ENCODE measurements at regions not wholly inside any gene's neighbourhood (a gene's known extent, or its start where the extent isn't known, plus 50 kb on each side); places are given as distances from the start of the nearest gene placed in this dataset.

DNA sequence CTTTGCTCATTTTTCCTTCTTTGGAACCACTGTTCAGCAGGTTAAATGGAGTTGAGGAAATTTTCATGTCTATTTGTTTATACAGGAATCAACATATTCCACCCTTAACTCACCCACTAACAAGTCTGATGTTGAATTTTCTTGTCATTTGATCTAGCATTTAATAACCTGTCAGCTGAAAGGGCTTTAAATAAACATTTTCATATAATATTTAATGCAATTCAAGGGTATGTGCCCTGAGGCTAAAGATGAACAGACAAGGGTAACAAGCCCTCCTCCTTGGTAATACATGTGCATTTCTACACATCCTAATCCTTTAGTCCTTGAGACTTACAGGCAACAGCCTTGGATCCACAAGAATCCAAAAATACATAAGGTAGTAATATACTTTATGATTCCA, 435.0 kb upstream of the NR2F2 start:
- no peak for FAIRE-seq
- Histone ChIP-seq H3K36me3 (ENCODE audit: control insufficient read depth in 2 of 4, insufficient read depth in 4 of 4, low read length in 3 of 4) (no peaks in the 10 kb centered on the region), H3K9ac (replicated peaks in 1 of 4; ENCODE audit: extremely low read depth in 1 of 4, low read depth in 3 of 4, low read length in 3 of 4) (no peak overlapping the region), H2BK5ac (ENCODE audit: low read depth, low read length) (no peak overlapping the region), H3K23me2 (ENCODE audit: low read depth, low read length) (no peaks in the 10 kb centered on the region), H3K79me2 (ENCODE audit: control insufficient read depth in 1 of 2, insufficient read depth in 2 of 2, low read length in 2 of 2) (no peaks in the 10 kb centered on the region), H3K9me3 (ENCODE audit: insufficient read depth in 2 of 2, low read depth in 1 of 2, low read length in 1 of 2) (no peaks in the 10 kb centered on the region), H3K23ac (ENCODE audit: insufficient read length) (no peak overlapping the region), H3K27ac (ENCODE audit: low read depth, low read length) (no peak overlapping the region), H3K4ac (replicated peaks; ENCODE audit: insufficient read length, low read depth, low read length) (no peak overlapping the region), H2BK12ac (ENCODE audit: low read depth, low read length) (no peak overlapping the region), H3K18ac (ENCODE audit: extremely low read depth, low read length) (no peak overlapping the region), H3K56ac (replicated peaks; ENCODE audit: insufficient read length, low read depth, low read length) (no peak overlapping the region), H2BK15ac (ENCODE audit: low read length) (no peak overlapping the region), H4K5ac (ENCODE audit: insufficient read length, low read depth, low read length) (no peak overlapping the region), H3K4me1 (replicated peaks in 1 of 4; ENCODE audit: control insufficient read depth in 3 of 4, insufficient read depth in 4 of 4, low read length in 3 of 4) (no peaks in the 10 kb centered on the region), H3K79me1 (ENCODE audit: low read depth, low read length) (no peaks in the 10 kb centered on the region), H4K20me1 (replicated peaks in 1 of 2; ENCODE audit: control insufficient read depth in 1 of 2, insufficient read depth in 2 of 2, low read length in 2 of 2) (no peaks in the 10 kb centered on the region), H2AK5ac (ENCODE audit: low read depth, low read length) (no peak overlapping the region), H3K4me3 (ENCODE audit: extremely low read depth in 1 of 4, insufficient read depth in 2 of 4, low read depth in 3 of 4, low read length in 4 of 4) (no peak overlapping the region), H2AFZ (ENCODE audit: low read length) (no peak overlapping the region), H2BK20ac (ENCODE audit: low read length) (no peak overlapping the region), H3K4me2 (ENCODE audit: insufficient read depth in 1 of 2, low read depth in 2 of 2, low read length in 2 of 2) (no peak overlapping the region), H3K14ac (ENCODE audit: insufficient read length) (no peak overlapping the region), H4K8ac (ENCODE audit: extremely low read depth, insufficient read depth, low read length) (no peak overlapping the region), H4K91ac (replicated peaks; ENCODE audit: insufficient read length, low read length) (no peak overlapping the region), H2BK120ac (replicated peaks; ENCODE audit: low read depth, low read length) (no peak overlapping the region), H3K27me3 (replicated peaks in 1 of 4; ENCODE audit: control insufficient read depth in 3 of 4, extremely low read depth in 1 of 4, insufficient read depth in 3 of 4, low read length in 3 of 4) (peaks cover 0 to 1% (median 0%) of the 10 kb centered on the region in 4 experiments; a peak in 1 of 7 replicates)
- TF ChIP-seq, protein P1, sequence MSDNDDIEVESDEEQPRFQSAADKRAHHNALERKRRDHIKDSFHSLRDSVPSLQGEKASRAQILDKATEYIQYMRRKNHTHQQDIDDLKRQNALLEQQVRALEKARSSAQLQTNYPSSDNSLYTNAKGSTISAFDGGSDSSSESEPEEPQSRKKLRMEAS (IDR thresholded peaks at IDR 0.05), result no peak
- TF ChIP-seq HDAC6 (IDR thresholded peaks at IDR 0.05; ENCODE audit: low read depth, low read length) (no peak), BACH1 (IDR thresholded peaks at IDR 0.05; ENCODE audit: low read length) (no peak), NRF1 (IDR thresholded peaks at IDR 0.05; ENCODE audit: low read depth, low read length) (no peak), ATF2 (IDR thresholded peaks at IDR 0.05; ENCODE audit: low read length) (no peak), JUND (IDR thresholded peaks at IDR 0.05; ENCODE audit: low read length) (no peak), YY1 (IDR thresholded peaks at IDR 0.05; ENCODE audit: low read depth, low read length) (no peak)
- DNase-seq (ENCODE audit: low read depth in 1 of 2, low spot score in 2 of 2), result no peak
- POLR2A ChIA-PET (ENCODE audit: partially characterized antibody), result no interaction called here
- CTCF ChIA-PET (ENCODE audit: partially characterized antibody), result no interaction called here

Measured in H1 (cell line).